GM19397 (cell line): ENCODE measurements at regions not wholly inside any gene's neighbourhood (a gene's known extent, or its start where the extent isn't known, plus 50 kb on each side); places are given as distances from the start of the nearest gene placed in this dataset.
"Not testable (repeated sequence)": the region's sequence is repeated elsewhere in the genome, so short reads cannot be mapped to it uniquely, and the experiment has no call there.

Experiments used
- ATAC-seq: cut with Tn5 transposase; IDR thresholded peaks from one replicate; pipeline ENCODE4 v1.9.1; 2021; ENCODE audit warnings: mild to moderate bottlenecking, moderate library complexity; ENCODE audit not compliant: unreplicated experiment

DNA sequence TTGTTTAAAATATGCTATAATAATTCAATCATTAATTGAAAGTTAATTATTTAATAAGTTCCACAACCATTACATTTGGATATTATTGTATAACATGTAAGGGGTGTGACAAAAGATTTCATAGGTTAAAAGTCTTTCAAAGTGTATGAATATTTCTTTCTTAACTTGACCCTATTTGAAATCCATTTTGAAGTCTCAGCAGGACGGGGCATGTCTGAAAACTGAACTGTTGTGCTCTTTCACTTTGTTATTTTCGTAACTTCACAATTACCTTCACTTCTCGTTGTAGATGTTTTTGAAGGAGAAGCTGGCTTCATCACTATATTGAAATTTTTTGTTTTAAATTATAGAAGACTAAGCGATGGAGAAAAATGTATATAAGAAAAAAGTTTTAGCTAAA lies 1775.7 kb downstream of the PCDH9 start:
- no peak for ATAC-seq

- no peak for ATAC-seq
These were observed 1776.2 kb downstream of the PCDH9 start for GRCh38 chr13:65453982-65454381.

DNA sequence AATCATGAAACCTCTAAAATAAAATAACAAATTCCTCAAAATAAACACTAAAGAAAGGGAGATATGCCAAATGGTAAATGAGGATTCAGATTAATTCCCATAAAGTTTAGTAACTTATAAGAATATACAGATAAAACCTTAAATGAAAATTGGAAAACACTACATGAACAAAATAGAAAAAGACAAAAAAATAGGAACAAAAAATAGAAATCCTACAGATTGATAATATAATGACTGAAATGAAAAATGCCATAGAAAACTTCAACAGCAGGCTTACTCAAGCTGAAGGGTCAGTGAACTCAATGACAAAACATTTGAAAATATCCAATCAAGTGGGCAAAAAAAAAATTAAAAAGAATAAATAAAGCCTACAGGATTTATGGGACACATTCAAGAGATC lies 1784.8 kb downstream of the PCDH9 start:
- no peak for ATAC-seq

DNA sequence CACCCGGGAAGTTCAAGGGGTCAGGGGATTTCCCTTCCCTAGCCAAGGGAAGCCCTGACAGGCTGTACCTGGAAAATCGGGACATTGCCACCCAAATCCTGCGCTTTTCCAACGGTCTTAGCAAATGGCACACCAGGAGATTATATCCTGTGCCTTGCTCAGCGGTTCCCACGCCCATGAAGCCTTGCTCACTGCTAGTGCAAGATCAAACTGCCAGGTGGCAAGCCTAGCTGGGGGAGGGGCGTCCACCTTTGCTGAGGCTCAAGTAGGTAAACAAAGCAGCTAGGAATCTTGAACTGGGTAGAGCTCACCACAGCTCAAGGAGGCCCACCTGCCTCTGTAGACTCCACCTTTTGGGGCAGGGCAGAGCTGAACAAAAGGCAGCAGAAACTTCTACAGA lies 1794.5 kb downstream of the PCDH9 start:
- ATAC-seq, result no peak

DNA sequence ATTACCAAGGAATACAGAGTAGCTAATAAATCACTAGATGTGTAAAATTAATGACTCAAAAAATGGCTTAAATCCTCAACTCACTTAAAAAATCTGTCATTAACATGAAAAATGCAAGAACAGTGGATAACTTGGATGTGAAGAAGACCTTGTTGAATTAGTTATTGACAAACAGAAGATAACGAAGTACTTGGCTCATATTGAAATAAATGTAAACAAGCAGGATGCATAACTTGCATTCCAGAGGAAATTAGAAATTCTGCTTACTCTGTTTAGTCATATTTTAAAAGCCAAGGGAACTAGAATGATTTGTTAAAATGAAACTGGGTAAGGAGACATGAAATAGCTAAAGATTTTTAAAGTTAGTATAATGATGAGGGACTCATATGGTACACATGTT lies 1812.2 kb downstream of the PCDH9 start:
- ATAC-seq, result no peak

- no peak for ATAC-seq
These were observed 1813.4 kb downstream of the PCDH9 start for GRCh38 chr13:65416784-65417183.

DNA sequence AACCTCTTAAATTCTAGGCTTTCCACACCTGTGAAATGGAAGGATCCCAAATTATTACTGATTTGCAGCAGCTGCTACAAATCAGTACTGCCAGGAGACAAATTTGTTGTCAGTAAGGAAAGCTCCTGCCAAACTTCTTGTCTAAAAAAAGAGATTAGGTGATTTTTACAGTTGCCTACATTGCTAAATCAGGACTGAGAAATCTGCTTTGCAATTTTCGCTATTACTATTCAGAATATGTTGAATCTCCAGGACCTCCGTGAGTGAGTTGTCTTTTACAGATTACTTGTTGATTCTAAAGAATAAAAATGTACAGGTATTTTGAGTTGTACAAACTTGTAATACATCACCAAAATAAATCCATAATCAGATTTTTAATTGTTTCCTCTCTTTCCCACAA lies 1815.9 kb downstream of the PCDH9 start:
- ATAC-seq, result no peak

DNA sequence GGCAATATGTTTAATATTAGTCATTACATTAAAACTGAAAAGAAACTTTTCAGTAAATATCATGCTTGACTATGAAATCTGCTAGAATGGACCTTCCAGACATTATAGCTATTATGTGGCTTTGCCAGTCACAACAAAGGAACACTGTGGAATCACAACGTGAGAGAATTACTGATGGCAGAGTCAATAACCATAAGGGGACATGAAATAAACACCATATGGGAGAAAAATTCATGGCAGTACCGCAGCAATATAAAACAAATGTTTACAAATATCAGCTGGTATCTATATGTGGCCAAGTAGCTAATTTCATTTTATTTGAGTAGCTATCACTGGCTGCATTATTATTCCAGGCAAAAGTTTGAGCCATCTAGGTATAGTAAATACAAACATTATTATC lies 1818.6 kb downstream of the PCDH9 start:
- ATAC-seq, result no peak

DNA sequence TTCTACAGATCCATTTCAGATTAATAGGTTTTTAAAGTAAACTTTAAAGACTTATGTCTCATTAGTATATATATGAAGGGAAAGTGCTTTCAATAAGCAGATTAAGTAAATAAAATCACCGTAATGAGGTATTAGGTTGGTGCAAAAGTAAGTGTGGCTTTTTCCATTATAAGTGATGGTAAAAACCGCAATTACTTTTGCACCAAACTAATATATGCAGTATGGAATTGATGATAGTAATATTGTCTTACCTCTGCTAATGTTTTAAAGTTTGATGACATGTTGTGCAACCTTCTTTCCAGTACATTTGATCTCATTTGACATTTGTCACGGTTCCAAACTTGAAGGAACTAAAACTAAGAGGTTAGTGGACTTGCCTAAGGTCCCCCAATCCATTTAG lies 1819.3 kb downstream of the PCDH9 start:
- no peak for ATAC-seq

GRCh38 chr13:65401315-65401714 lies 1828.8 kb downstream of the PCDH9 start:
- ATAC-seq, result no peak

DNA sequence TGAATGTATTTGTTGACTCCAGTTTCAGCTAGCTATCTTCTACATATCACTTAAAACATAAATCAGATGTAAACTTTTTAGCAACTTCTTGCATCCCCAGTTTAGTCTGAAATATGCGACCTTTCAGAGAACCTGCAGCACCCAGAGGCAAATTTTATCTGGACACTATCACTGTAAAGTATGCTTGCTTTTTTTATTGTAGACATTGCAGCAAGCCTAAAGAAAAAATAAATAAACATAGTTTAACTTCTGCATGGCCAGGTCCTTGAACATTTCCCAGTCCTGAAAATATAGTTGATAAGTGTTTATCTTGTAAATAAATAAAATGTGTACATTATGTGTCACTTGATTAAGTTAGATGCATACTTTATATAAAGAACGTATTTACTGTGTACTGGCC lies 1829.4 kb downstream of the PCDH9 start:
- no peak for ATAC-seq

- no peak for ATAC-seq
These were observed 1842.3 kb downstream of the PCDH9 start for GRCh38 chr13:65387743-65388347.

DNA sequence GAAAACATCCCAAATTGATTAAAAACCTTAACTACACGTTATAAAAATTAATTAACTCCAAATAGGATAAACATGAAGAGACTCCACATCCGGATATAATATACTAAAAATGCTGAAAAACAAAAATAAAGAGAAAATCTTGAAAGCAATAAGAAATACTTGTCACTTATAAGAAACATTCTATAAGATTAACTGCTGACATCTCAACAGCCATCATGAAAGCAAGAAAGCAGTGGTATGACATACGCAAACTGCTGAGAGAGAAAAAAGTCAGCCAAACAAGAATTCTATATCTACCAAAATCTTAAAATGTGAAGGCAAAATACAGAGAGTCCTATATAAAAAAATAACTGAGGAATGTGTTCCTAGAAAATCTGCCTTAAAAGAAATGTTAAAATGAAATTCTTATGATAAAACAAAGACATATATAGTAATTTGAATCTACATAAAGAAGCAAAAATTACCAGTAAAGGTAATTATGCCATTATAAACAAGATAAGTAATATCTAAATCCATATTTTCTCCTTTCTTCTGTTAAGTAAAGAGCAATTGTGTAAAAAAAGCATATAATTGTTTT lies 1851.1 kb downstream of the PCDH9 start:
- ATAC-seq, result no peak

DNA sequence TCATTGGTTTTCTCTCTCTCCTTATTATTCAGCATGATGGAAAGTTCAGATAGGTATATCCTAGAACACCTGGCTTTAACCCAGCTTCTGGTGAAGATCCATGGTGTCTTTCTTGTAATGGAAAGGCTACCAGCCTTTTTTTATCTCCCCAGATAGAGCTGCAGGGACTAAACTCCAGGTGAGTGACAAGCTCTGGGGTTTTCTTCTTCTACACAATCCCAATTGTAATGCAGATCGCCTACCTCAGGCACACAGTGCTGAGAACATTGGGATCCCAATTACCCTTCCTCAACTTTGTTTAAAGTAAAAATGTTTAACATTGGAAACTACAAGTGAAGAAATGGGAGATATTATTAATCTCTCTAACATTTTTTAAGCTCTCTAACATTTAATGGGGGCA lies 1851.7 kb downstream of the PCDH9 start:
- no peak for ATAC-seq

GRCh38 chr13:65368832-65369231 lies 1861.3 kb downstream of the PCDH9 start:
- no peak for ATAC-seq

- no peak for ATAC-seq
These were observed 1876.2 kb downstream of the PCDH9 start for GRCh38 chr13:65353951-65354350.

- ATAC-seq, result not testable (repeated sequence)
These were observed 1877.0 kb downstream of the PCDH9 start for GRCh38 chr13:65353150-65353549.

- no peak for ATAC-seq
These were observed 1882.6 kb downstream of the PCDH9 start for GRCh38 chr13:65347420-65348030.

- no peak for ATAC-seq
These were observed 1886.1 kb downstream of the PCDH9 start for GRCh38 chr13:65343898-65344663.

DNA sequence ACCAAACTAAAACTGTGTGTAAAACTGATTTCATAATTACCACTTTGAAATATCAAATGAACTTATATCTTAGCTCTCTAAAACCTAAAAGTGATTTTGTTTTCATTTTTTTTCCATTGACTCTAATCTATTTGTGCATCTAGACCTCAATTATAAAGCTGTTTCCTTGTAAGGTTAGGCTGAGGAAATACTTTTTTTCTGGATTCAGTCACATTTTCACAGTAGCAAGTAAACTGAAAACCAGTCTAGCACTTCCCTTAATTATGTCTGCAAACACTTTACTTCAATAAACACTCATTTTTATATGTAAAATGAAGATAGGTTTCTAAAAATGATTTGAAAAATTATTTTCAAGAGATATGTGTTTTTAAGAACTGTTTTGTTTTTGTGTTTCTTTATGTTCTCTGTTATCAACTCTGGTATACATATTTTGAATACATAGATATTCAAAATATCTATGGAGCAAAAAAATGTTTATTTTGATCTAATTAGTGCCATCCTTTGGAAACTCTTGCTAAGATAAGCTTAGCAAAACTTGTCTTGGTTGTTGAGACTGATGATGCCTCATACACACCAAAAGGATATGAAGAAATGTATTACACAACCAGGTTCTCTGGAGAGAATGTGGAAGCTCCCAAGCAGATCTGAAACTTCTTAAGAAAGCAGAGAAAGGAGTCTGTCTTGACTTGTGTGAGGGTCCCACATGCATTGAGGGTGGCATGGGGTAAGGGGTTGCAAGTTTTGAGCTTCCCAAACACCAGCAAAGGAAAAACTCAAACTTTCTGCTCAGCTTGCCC lies 1887.4 kb downstream of the PCDH9 start:
- ATAC-seq, result no peak

GRCh38 chr13:65339241-65339640 lies 1890.9 kb downstream of the PCDH9 start:
- ATAC-seq, result no peak
